Stimulated activated CD4-positive, alpha-beta T cell treated with anti-CD3 and anti-CD28 coated beads, Interleukin-4, amount 100 ng/mL, for 24 hours (primary cell): ENCODE measurements at regions not wholly inside any gene's neighbourhood (a gene's known extent, or its start where the extent isn't known, plus 50 kb on each side); places are given as distances from the start of the nearest gene placed in this dataset.

Experiments used
- DNase-seq: peaks from one replicate; pipeline ENCODE4 v3.0.0-alpha.2; 2020

- DNase-seq: no peak
These were observed 1641.5 kb upstream of the ZEB2 start for GRCh38 chr2:146161256-146161882.

GRCh38 chr2:146158072-146158674 lies 1638.3 kb upstream of the ZEB2 start:
- no peak for DNase-seq

- no peak for DNase-seq
These were observed 1627.6 kb upstream of the ZEB2 start for GRCh38 chr2:146147448-146148012.

GRCh38 chr2:146143971-146144370 lies 1624.1 kb upstream of the ZEB2 start:
- no peak for DNase-seq

- no peak for DNase-seq
These were observed 1618.9 kb upstream of the ZEB2 start for GRCh38 chr2:146138820-146139219.

- no peak for DNase-seq
These were observed 1615.3 kb upstream of the ZEB2 start for GRCh38 chr2:146135245-146135644.

- DNase-seq: no peak
These were observed 1611.9 kb upstream of the ZEB2 start for GRCh38 chr2:146131785-146132184.

GRCh38 chr2:146131048-146131447 lies 1611.1 kb upstream of the ZEB2 start:
- DNase-seq: no peak

- no peak for DNase-seq
These were observed 1610.4 kb upstream of the ZEB2 start for GRCh38 chr2:146130290-146130689.

GRCh38 chr2:146129231-146129630 lies 1609.3 kb upstream of the ZEB2 start:
- DNase-seq: no peak

GRCh38 chr2:146128216-146128615 lies 1608.3 kb upstream of the ZEB2 start:
- DNase-seq: no peak

- no peak for DNase-seq
These were observed 1605.6 kb upstream of the ZEB2 start for GRCh38 chr2:146125551-146125950.

GRCh38 chr2:146124741-146125140 lies 1604.8 kb upstream of the ZEB2 start:
- DNase-seq: no peak

- no peak for DNase-seq
These were observed 1603.8 kb upstream of the ZEB2 start for GRCh38 chr2:146123714-146124113.

GRCh38 chr2:146123256-146123655 lies 1603.3 kb upstream of the ZEB2 start:
- no peak for DNase-seq

- no peak for DNase-seq
These were observed 1599.7 kb upstream of the ZEB2 start for GRCh38 chr2:146119586-146119985.

- DNase-seq: no peak
These were observed 1589.1 kb upstream of the ZEB2 start for GRCh38 chr2:146108993-146109392.

- DNase-seq: no peak
These were observed 1574.3 kb upstream of the ZEB2 start for GRCh38 chr2:146094185-146094584.

- DNase-seq: no peak
These were observed 1561.5 kb upstream of the ZEB2 start for GRCh38 chr2:146081459-146081858.

GRCh38 chr2:146080925-146081324 lies 1561.0 kb upstream of the ZEB2 start:
- no peak for DNase-seq

GRCh38 chr2:146079216-146079615 lies 1559.3 kb upstream of the ZEB2 start:
- no peak for DNase-seq

GRCh38 chr2:146077156-146077555 lies 1557.2 kb upstream of the ZEB2 start:
- no peak for DNase-seq

- DNase-seq: no peak
These were observed 1548.1 kb upstream of the ZEB2 start for GRCh38 chr2:146068051-146068450.

- DNase-seq: no peak
These were observed 1528.2 kb upstream of the ZEB2 start for GRCh38 chr2:146048141-146048540.
